Cerebellar cortex (tissue), 1 donor: ENCODE measurements at regions not wholly inside any gene's neighbourhood (a gene's known extent, or its start where the extent isn't known, plus 50 kb on each side); places are given as distances from the start of the nearest gene placed in this dataset.

ENCODE experiments used
- DNase-seq: peaks from one replicate; pipeline ENCODE4 v3.0.0-alpha.2; 2015; ENCODE audit warnings: low spot score

- no peak for DNase-seq
Measured at GRCh38 chr11:42047637-42048555, 588.4 kb upstream of the LRRC4C start.

GRCh38 chr11:42049186-42049585 lies 589.7 kb upstream of the LRRC4C start:
- no peak for DNase-seq

GRCh38 chr11:42049650-42050049 lies 590.2 kb upstream of the LRRC4C start:
- DNase-seq, result no peak

- DNase-seq, result no peak
Measured at GRCh38 chr11:42054351-42054900, 595.0 kb upstream of the LRRC4C start.

GRCh38 chr11:42055606-42056005 lies 596.2 kb upstream of the LRRC4C start:
- no peak for DNase-seq

GRCh38 chr11:42058794-42059193 lies 599.3 kb upstream of the LRRC4C start:
- no peak for DNase-seq

- no peak for DNase-seq
Measured at GRCh38 chr11:42065199-42065598, 605.7 kb upstream of the LRRC4C start.

GRCh38 chr11:42066113-42066512 lies 606.7 kb upstream of the LRRC4C start:
- DNase-seq, result no peak

GRCh38 chr11:42074306-42074705 lies 614.9 kb upstream of the LRRC4C start:
- DNase-seq, result no peak

GRCh38 chr11:42075180-42075579 lies 615.7 kb upstream of the LRRC4C start:
- no peak for DNase-seq

GRCh38 chr11:42077794-42078193 lies 618.3 kb upstream of the LRRC4C start:
- DNase-seq, result no peak

GRCh38 chr11:42085736-42086135 lies 626.3 kb upstream of the LRRC4C start:
- no peak for DNase-seq

GRCh38 chr11:42093541-42093940 lies 634.1 kb upstream of the LRRC4C start:
- DNase-seq, result no peak

- no peak for DNase-seq
Measured at GRCh38 chr11:42098075-42098474, 638.6 kb upstream of the LRRC4C start.

GRCh38 chr11:42112866-42113265 lies 653.4 kb upstream of the LRRC4C start:
- no peak for DNase-seq

GRCh38 chr11:42114927-42115326 lies 655.5 kb upstream of the LRRC4C start:
- DNase-seq, result no peak

- DNase-seq, result no peak
Measured at GRCh38 chr11:42138454-42138853, 679.0 kb upstream of the LRRC4C start.

- DNase-seq, result no peak
Measured at GRCh38 chr11:42145311-42145710, 685.9 kb upstream of the LRRC4C start.

GRCh38 chr11:42161886-42162285 lies 702.4 kb upstream of the LRRC4C start:
- DNase-seq, result no peak

- no peak for DNase-seq
Measured at GRCh38 chr11:42169191-42169590, 709.7 kb upstream of the LRRC4C start.

GRCh38 chr11:42170601-42171000 lies 711.1 kb upstream of the LRRC4C start:
- no peak for DNase-seq

GRCh38 chr11:42171046-42171445 lies 711.6 kb upstream of the LRRC4C start:
- no peak for DNase-seq

- no peak for DNase-seq
Measured at GRCh38 chr11:42172441-42172840, 713.0 kb upstream of the LRRC4C start.

- DNase-seq, result no peak
Measured at GRCh38 chr11:42175203-42175602, 715.8 kb upstream of the LRRC4C start.
